Hematopoietic multipotent progenitor cell treated with erythropoietin and hydrocortisone succinate and interleukin-3 and kit ligand, for 17 days (in vitro differentiated cells): ENCODE measurements at regions not wholly inside any gene's neighbourhood (a gene's known extent, or its start where the extent isn't known, plus 50 kb on each side); places are given as distances from the start of the nearest gene placed in this dataset.

Experiments used
- DNase-seq: peaks from one replicate; pipeline ENCODE4 v3.0.0-alpha.2; 2015; ENCODE audit warnings: low spot score

DNA sequence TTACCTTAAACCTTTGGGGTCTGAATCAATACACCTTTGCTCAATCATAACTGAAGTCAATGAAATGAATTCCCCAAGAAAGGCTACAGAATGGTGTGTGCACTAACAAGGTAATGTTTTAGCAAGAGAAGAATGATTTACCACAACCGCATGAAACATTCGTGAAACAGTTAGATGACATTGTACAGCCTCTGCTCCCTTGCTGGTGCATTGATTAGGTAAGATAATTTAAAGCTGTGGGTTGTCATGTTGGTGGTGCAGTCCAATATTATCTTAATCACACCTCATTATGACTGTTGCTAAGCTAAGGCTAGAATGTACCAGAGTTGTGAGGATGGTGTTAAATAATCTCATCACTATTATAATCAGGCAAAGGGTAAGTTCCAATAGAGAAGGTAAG, 1673.2 kb upstream of the PRR20A start:
- no peak for DNase-seq

DNA sequence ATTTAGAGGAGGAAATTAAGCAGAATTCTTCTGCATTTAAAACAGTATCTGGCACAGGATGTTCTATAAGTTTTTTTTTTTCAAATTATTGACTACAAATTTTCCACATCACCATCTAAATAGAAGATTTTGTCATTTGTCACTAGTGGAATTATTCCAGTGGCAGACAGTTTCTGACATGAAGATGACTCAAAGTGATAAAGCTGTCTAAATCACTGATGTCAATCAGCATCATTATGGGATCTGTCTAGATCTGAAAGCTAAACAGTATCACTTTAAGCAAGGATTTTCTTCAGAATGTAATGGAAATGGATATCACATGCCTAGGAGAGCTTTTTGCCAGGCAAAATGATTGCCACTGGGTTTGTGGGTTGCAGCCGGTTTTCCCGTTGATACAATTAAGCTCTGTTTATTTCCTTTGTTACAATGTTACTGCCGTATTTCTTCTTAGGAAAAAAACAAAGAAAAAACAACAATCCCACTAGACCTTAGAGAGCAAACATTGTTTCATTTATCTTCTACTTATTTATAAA, 1657.0 kb upstream of the PRR20A start:
- DNase-seq = no peak

DNA sequence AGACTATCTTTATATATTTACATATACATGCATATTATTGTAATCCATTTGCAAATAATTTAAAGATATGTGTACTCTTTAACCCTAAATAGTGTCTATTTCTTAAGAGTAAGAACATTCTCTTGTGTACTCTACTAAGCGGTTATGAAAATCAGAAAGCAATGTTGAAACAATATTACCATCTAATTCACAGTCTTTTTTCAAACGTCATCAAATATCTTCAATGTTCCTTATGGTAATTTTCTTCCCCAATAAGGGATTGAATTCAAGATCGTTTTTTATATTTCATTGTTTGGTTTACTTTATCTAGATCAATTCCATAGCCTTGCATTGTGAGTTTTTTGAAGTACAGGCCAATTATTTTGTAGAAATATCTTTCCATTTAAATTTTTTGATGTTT, 1647.4 kb upstream of the PRR20A start:
- no peak for DNase-seq

DNA sequence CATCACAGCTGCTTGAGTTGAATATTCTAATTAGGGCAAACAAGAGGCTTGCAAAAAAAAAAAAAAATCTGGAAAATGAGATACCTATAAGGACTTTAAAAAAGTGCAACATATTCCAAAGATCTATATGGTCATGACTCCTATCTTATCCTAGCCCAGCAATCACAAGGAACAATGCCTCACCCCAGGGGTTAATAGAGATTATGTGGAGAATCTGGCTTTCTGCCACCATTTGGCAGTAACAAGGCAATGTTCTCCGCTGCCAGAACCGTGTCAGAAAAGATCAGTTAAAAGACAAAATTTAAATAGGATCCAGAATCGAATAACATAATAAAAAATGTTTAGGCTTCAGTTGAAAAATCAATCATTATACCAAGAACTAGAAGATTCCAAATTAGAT, 1643.2 kb upstream of the PRR20A start:
- DNase-seq = no peak

DNA sequence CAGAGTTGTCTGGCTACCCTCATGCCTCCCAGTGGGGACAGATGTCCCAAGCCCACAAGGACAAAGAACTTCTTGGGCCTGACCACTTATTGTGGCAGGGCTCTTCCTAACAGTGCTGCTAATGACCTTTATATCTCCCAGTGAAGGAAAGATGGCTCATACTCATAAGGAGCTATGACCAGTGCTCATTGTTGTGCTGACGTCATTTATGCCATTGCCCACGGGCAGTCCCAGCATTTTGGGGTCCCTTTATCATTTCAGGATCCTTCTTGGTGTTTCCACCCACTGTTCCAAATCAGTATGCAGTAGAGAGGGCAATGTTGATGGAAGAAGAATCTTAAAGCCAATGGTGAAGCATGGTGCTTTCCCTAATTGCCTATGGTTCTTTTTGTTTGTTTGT, 1640.0 kb upstream of the PRR20A start:
- DNase-seq = no peak

DNA sequence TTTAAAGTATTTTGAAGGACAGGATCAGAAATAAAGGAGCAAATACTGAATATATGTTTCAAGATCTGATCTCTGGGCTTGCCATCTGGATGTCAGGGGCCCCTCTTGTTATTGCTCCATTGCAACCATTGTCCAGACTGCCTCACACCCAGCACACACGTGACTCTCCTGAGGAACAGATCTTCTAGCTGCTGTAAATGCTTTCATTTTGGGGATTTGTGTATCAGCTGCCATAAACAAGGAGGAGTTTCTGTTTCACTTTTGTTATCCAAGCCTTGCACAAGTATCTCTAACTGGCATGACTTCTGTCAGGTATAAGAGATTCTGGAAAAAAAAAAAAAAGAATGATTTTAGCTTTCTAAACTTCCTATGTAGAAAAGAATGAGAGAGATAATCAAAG, 1624.1 kb upstream of the PRR20A start:
- no peak for DNase-seq

DNA sequence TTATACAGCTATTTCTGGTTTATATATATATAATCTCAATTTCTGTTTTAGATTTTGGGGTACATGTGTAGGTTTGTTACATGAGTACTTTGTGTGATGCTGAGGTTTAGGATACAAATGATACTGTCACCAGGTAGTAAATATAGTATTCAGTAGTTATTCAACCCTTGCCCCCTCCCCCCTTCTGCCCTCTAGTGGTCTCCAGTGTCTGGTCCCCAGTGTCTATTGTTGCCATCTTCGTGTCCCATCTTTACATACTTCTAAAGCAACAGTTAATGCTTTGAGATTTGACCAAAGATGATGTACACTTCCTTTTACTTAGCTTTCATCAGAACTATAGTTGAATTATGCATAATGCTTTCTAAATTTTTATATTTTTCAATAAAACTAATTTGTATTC, 1623.4 kb upstream of the PRR20A start:
- DNase-seq = no peak

DNA sequence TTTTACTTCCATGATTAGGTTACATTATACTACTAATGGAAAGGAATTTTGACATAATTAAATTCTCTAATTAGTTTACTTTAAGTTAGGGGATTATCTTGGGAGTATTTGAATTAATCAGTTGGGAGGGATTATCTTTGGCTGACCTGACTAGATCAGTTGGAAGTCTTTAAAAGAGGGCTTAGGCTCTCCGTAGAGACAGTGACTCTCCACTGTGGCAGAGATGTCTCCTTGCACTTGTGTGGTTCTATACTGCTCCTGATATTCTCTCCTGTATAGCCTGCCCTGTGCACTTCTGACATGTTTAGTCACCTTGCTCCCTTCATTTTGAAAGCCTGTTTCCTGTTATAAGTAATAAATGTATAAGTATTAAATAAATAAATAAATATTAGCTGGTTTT, 1612.3 kb upstream of the PRR20A start:
- DNase-seq = no peak

DNA sequence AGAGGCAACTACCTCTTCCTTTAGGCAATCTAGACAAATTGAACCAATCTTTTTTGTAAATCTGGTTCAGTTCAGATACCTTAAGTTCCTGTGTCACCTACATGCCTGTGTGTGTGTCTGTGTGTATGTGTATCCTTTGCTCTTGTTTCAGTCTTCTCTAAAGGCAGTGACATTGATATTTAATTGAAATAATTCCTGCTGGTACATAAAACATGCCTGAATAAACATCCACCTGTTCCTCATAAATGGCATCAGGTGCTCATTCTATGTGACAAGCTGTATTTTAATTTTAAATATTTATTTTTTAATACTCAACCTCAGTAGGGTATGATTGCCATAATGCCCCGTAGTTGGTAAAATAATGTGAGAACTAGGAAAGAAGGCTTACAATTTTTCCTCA, 1606.4 kb upstream of the PRR20A start:
- no peak for DNase-seq

DNA sequence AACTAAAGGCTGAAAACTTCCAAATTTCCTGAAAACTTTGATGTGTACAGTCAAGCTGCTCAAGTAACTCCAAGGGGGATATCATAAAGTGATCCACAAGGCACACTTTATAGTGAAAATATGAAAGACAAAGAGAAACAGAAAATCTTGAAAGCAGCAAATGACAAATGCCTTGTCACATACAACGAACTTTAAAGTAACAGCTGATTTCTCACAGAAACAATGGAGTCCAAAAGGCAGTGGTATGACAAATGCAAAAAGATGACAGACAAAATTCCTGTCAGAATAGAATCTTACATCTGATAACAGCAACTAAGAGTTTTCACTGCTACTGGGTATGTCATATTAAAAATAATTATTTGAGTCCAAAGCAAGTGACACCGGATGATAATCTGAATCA, 1602.3 kb upstream of the PRR20A start:
- no peak for DNase-seq

DNA sequence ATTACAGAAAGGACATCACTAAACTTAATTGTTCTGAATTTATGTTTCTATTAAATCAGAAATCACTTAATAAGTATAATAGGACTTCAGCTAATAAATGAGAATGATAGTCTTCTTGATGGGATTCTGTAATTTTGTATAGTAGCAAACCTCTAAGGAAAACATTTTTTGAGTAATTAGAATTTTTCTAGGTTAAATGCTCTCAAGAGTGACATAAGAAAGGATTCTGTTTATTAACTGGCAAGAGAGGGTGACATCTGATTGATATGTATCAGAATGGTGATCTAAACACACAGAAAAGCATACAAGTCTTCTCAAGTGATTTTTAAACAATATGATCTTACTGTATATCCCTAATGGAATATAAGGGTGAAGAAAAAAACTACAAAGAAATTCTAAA, 1597.7 kb upstream of the PRR20A start:
- DNase-seq = no peak

DNA sequence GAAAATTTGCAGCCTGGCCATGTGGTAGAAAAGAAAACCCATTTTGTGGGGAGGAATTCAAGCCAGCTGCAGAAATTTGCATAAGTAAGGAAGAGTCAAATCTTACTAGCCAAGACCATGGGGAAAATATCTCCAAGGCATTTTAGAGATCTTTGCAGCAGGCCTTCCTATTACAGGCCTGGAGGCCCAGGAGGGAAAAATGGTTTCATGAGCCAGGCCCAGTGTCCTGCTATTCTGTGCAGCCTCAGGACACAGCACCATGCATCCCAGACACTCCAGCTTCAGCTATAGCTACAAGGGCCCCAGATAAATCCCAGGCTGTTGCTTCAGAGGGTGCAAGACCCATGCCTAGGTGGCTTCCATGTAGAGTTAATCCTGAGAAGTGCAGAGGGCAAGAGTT, 1590.1 kb upstream of the PRR20A start:
- DNase-seq = no peak

DNA sequence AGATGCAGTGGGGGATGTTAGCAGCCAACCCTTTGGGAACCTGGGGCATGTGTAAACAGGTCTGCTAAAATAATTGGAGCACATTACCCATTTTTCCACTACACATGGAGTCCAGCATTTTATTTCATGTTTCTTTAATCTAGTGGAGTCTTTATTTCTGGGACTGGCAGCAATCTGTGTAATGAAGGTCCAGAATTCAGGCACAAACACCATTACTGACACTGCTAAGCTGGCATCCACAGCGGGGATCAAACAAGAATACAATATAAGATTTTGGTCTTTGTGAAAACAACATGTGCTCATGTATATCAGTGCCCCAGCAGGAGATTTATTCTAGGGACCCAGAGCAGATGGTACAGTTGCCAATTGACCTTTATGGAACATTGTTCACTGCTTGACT, 1587.0 kb upstream of the PRR20A start:
- no peak for DNase-seq

DNA sequence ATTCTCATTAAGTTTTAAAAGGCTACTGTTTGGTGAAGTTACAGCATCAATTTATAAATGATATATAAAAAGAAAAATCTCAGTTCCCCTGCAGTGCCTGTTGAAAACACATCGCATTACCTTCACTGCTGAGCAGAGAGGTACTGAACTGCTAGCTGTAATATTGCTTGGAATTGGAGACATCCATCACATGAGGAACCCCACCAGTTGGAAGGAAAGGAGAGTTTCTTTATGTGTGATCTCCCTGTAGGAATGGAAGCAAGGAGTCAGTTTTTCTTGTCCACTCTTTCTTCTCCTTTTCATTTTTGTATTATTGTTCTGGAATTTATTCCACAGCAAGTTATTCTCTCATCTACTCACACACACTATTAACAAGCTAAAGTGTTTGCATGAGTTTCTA, 1586.0 kb upstream of the PRR20A start:
- no peak for DNase-seq

DNA sequence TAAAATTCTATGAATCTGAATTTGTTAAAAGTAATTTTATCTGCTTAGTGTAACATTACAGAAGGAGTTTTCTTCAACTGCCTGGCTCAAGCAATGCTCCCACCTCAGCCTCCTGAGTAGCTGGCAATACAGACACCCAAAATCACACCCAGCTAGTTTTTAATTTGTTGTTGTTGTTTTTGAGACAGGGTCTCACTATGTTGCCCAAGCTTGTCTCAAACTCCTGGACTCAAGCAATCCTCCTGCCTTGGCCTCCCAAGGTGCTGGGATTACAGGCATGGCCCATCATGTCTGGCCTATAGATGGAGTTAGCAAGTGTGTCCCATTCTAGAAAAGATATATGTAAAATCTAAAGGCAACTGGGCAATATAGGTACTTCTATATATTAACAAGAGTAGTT, 1580.4 kb upstream of the PRR20A start:
- DNase-seq = no peak

DNA sequence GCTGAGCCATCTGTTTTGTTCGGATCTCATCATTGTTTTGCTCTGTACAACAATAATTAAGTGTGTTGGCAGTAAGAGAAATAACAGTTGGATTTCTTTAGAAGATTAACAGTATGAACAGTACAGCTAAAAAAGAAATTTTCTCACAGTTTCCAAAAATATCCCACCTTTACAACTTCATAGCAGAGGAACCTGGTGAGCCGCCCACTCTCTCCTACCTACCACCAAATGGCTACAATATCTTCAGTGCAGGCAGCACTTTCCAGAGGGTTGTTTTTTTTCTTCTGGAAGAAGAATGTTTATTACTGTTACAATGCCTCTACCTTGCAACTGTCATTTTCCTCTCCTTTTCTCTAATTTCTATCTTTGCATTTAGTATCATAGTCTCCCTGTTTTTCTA, 1577.5 kb upstream of the PRR20A start:
- no peak for DNase-seq

DNA sequence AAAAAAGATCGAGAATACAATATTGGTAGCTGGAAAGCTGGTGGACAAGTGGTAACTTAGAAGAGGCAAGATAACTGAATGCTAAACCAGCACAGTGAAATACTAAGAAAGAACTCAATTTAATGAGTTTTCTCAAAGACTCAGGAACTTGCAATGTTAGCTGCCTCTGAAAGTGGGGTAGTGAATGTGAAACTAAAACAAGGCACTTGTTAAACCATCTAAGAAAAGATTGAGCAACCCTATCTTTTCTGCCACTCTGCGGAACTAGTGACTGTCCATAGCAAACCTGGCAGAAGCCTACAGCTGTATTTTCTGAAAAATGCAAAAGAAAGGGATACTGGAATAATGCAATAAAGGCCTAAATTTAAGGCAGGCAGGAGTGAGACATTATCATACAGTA, 1574.4 kb upstream of the PRR20A start:
- DNase-seq = no peak

DNA sequence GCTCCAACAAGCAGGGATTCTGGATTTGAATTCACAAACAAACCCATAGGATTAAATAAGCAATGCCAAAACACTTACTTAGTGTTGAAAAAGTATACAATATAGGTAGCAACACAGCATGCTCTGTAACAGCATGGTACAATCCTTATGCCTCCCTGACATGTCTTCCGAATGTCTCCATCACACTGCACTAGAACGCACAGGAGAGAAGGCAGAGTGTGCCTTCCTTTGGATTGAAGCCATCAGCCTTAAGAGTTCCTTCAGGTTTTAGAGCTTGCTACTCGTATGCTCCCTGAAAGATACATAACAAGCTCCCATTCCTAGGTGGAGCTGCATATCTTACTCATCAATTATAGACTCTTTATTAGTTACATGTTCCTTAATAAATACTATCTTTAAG, 1573.9 kb upstream of the PRR20A start:
- DNase-seq = no peak

DNA sequence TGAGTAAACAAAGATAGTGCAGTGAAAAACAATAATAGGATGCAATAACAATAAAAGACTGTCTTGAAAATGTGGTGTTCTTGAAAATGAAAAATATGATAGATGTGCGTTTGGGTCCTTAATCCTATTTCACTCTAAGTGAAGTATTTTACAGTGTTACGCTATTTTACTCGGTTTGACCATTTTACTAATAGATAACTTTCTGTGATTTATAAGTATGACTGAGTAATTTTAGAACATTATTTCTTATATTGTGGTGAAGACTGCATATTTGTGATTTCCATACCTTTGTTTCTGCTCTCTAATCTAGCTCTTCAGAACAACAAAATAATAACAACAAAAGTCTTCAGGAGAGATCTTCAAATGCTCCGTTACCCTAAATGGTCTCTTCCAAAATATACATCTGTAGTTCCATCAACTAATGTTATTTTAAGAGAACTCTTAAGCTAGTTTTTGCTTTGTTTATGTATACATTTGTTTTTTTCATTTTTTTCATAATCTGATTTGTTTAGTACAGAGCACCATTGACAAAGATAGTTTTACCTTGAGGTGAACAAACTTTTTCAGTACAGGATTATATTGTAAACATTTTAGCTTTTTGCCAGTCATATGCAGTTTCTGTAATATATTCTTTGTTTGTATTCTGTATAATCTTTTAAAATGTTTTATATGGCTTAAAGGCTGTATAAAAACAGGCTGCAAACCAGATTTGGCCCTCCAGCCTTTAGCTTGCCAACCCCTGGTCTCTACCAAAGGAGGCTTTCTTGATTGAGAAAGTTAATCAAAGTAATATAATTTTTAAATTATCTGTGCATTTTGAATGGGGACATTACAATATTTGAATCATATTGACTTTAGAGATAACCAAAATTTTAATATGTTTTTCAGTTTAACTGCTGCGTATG, 1572.7 kb upstream of the PRR20A start:
- DNase-seq = no peak

DNA sequence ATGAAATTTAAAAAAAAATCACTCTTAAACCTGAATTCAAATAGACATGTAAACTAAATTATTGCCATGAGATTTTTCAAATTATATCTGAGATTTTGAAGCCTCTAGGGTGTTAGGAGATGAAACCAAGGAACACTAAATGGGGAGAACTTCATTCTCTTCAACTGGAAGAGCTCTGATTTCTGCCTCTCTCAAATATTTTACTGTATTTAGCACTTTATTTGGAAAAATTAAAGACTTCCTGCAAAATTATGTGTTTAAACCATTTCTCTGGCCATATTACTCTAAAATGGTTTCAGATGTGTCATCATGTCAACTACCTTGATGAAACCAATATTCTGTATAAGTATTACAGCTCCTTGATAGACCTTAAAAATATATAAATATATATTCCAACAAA, 1571.6 kb upstream of the PRR20A start:
- no peak for DNase-seq

DNA sequence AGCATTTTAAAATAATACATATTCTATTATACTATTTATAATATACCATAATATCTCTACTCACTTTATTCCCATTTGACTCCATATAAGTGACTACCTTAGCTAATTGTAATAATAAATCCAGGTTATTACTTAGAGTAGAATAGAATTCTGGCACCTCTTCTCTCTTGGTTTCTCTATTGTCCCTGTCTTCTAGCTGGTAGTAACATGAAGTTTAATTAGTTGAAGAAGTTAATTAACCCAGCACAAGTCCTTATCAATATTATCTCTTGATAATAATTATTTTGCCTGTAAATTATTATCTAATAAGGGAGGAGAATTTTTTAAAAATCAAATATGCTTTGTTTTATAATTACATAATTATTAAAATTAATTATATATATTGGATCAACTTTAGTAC, 1571.2 kb upstream of the PRR20A start:
- DNase-seq = no peak

DNA sequence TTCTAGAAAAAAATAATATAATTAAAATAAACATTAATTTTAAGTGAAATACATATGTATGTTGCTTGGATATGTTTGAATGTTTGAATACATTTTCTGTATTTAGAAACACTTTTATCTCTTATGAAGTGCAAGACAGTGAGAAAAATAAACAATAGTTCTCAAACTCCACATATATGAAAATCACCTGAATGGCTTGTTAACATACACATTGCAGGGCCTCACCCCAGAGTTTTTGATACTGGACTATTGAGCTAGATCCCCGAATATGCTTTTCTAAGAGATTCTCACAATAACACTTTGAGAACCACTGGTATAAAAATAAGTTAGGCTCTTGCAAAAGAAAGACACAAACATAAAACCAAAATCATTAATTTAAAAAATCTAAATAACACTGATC, 1570.3 kb upstream of the PRR20A start:
- DNase-seq = no peak

DNA sequence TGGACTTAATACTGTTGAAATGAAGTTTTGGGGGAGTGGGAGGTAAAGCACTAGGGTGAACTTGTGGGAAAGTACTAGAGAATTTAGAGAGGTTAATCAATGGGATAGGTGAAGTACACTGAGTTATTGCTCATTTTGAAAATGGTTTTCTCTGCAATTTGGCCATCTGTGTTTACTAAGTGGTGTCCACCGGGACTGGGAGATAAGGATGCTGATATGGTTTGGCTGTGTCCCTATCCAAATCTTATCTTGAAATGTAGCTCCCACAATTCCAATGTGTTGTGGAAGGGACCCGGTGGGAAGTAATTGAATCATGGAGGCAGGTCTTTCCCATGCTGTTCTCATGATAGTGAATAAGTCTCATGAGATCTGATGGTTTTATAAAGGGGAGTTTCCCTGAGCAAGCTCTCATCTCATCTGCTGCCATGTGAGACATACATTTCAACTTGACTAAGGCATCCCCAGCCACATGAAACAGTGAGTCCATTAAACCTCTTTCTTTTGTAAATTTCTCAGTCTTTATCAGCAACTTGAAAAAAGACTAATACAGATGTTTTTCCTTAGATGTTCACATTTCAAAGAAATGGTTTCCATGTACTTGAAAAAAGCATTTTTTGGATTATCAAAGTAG, 1569.4 kb upstream of the PRR20A start:
- DNase-seq = no peak

DNA sequence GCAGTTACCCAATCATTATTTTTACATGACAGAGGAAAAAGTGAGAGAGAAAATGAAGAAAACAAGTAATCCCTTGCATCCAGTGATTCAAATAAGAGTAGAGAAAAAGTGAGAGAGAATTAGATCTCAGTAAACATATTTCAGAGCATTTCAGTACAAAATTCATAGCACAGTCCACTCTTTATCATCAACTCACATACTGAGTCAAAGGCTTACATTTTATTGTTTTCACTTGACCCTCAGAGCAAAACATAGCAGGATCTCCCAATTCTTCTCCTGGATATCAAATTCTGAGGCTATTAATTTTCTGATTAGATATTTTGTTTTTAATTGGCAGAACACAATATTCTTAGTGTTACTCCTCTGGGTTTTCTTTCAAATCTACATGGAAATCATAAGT, 1568.3 kb upstream of the PRR20A start:
- no peak for DNase-seq
